Endodermal cell (in vitro differentiated cells): ENCODE measurements at regions not wholly inside any gene's neighbourhood (a gene's known extent, or its start where the extent isn't known, plus 50 kb on each side); places are given as distances from the start of the nearest gene placed in this dataset.

Experiments
- DNase-seq: peaks from one replicate; pipeline ENCODE4 v3.0.0-alpha.2; 2017
- H3K27ac ChIP-seq: 2 replicates; pipeline ENCODE4 v1.5.1; 2013; ENCODE audit warnings: mild to moderate bottlenecking, low read depth, low read length, moderate library complexity
- H3K27me3 ChIP-seq: 2 replicates; pipeline ENCODE4 v1.6.1; 2013; ENCODE audit warnings: mild to moderate bottlenecking, low read length, moderate library complexity; ENCODE audit not compliant: insufficient read depth, control insufficient read depth, poor library complexity, severe bottlenecking
- H3K36me3 ChIP-seq: 2 replicates; pipeline ENCODE4 v1.7.0; 2013; ENCODE audit warnings: mild to moderate bottlenecking, low read length, moderate library complexity; ENCODE audit not compliant: control insufficient read depth, insufficient read depth
- H3K4me1 ChIP-seq: one replicate; pipeline ENCODE4 v1.7.0; 2013; ENCODE audit warnings: low read length; ENCODE audit not compliant: control insufficient read depth, insufficient read depth
- H3K4me3 ChIP-seq: 2 replicates; pipeline ENCODE4 v1.5.1; 2013; ENCODE audit warnings: mild to moderate bottlenecking, low read length, moderate library complexity
- H3K9ac ChIP-seq: 2 replicates; pipeline ENCODE4 v1.6.1; 2013; ENCODE audit warnings: mild to moderate bottlenecking, low read length, moderate library complexity; ENCODE audit not compliant: poor library complexity, severe bottlenecking; ENCODE audit errors: extremely low read depth
- H3K9me3 ChIP-seq: 2 replicates; pipeline ENCODE4 v1.6.1; 2013; ENCODE audit warnings: mild to moderate bottlenecking, low read length, moderate library complexity; ENCODE audit not compliant: control insufficient read depth
- H3K27ac Mint-ChIP-seq: 2 replicates; pipeline ENCODE4 v1.8.0; 2020; ENCODE audit warnings: mixed read lengths
- H3K27me3 Mint-ChIP-seq: 2 replicates; pipeline ENCODE4 v1.8.0; 2021; ENCODE audit warnings: mild to moderate bottlenecking, mixed read lengths; ENCODE audit not compliant: insufficient read depth
- H3K36me3 Mint-ChIP-seq: 2 replicates; pipeline ENCODE4 v1.8.0; 2020; ENCODE audit warnings: low read depth, mixed read lengths
- H3K4me1 Mint-ChIP-seq: 2 replicates; pipeline ENCODE4 v1.8.0; 2020; ENCODE audit warnings: mixed read lengths
- H3K4me3 Mint-ChIP-seq: 2 replicates; pipeline ENCODE4 v1.8.0; 2020; ENCODE audit warnings: mild to moderate bottlenecking, moderate library complexity, mixed read lengths
- H3K9me3 Mint-ChIP-seq: 2 replicates; pipeline ENCODE4 v1.8.0; 2020; ENCODE audit warnings: mild to moderate bottlenecking, mixed read lengths
- WGBS, 2 experiments: methylation state at CpG; one replicate each; pipeline versions ENCODE4 v1.1.5 to v1.1.7; 2013; ENCODE audit warnings: missing lambda C conversion rate in 2 of 2, mixed read lengths in 1 of 2; ENCODE audit not compliant: insufficient coverage in 1 of 2, insufficient read length in 1 of 2; 5-methylcytosine and 5-hydroxymethylcytosine counted together
- TF ChIP-seq, protein P1 (sequence below): fragments of 200-600 bp; sonication (generic); conservative IDR thresholded peaks from 2 replicates; pipeline ENCODE4 v1.5.0; 2021; ENCODE audit warnings: antibody characterized with exemption, mild to moderate bottlenecking

DNA sequence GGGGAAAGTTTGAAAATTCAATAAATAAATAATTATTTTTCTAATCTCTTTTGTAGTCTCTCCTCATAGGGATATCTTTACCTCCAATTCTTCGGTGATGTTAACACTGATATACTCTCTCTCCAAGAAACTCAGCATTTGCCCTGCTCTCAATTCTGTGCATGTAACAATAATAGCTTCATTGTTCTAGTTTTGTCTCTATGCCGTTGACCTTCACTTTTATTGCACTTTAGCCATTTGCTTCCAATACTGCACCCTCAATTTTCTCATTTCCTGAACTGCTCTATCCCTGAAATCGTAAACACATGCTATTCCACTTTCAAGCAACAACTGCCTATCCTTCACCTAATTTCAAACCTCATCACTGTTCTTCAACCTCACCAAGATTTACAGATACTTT lies 645.0 kb downstream of the C12orf50 start:
- no peak overlapping the region for H3K4me3 ChIP-seq

DNA sequence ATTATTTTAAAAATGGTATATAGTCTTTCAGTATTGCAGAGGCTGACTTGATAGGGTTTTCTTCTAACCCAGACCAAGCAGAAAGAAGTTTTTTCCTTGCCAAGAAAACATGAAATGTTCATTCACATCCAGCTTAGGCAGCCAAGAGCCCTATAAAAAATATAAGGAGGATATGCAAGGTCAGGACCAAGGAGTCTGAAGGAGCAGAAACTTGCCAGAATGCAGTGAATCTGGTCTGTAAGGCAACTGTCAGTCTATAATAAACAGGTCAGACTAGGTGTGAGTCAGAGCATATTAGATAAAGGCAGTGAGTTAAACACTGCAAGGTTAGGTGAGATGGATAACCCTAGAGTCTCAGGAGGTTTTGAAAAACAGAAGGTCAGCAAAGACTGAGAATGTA lies 645.5 kb downstream of the C12orf50 start:
- H3K4me3 Mint-ChIP-seq = no peak overlapping the region
- H3K4me1 Mint-ChIP-seq = peaks cover 29% of the 10 kb centered on the region
- H3K9ac ChIP-seq = no peak overlapping the region
- H3K27me3 Mint-ChIP-seq = peaks cover 50% of the 10 kb centered on the region
- no peak overlapping the region for H3K27ac ChIP-seq
- no peaks in the 10 kb centered on the region for H3K9me3 ChIP-seq
- peaks cover 6% of the 10 kb centered on the region for H3K9me3 Mint-ChIP-seq
- no peaks in the 10 kb centered on the region for H3K36me3 ChIP-seq
- H3K27me3 ChIP-seq = peaks cover 26% of the 10 kb centered on the region
- no peak overlapping the region for H3K27ac Mint-ChIP-seq
- no peaks in the 10 kb centered on the region for H3K4me1 ChIP-seq
- no peak for DNase-seq
- TF ChIP-seq, protein P1, sequence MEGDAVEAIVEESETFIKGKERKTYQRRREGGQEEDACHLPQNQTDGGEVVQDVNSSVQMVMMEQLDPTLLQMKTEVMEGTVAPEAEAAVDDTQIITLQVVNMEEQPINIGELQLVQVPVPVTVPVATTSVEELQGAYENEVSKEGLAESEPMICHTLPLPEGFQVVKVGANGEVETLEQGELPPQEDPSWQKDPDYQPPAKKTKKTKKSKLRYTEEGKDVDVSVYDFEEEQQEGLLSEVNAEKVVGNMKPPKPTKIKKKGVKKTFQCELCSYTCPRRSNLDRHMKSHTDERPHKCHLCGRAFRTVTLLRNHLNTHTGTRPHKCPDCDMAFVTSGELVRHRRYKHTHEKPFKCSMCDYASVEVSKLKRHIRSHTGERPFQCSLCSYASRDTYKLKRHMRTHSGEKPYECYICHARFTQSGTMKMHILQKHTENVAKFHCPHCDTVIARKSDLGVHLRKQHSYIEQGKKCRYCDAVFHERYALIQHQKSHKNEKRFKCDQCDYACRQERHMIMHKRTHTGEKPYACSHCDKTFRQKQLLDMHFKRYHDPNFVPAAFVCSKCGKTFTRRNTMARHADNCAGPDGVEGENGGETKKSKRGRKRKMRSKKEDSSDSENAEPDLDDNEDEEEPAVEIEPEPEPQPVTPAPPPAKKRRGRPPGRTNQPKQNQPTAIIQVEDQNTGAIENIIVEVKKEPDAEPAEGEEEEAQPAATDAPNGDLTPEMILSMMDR = no peak
- H3K36me3 Mint-ChIP-seq = no peaks in the 10 kb centered on the region
- no peak overlapping the region for H3K4me3 ChIP-seq

More for the DNA sequence above, 645.0 kb downstream of the C12orf50 start:
- Histone ChIP-seq H3K9ac (no peak overlapping the region), H3K36me3 (no peaks in the 10 kb centered on the region), H3K9me3 (no peaks in the 10 kb centered on the region), H3K27me3 (peaks cover 26% of the 10 kb centered on the region), H3K4me1 (no peaks in the 10 kb centered on the region), H3K27ac (no peak overlapping the region)
- peaks cover 47% of the 10 kb centered on the region for H3K27me3 Mint-ChIP-seq
- TF ChIP-seq, protein P1 = no peak
- 95 to 97% methylated on average over 3 of the region's 3 CpGs for WGBS, 2 experiments
- H3K4me3 Mint-ChIP-seq = no peak overlapping the region
- H3K9me3 Mint-ChIP-seq = peaks cover 6% of the 10 kb centered on the region
- no peak for DNase-seq
- H3K27ac Mint-ChIP-seq = no peak overlapping the region
- H3K4me1 Mint-ChIP-seq = peaks cover 29% of the 10 kb centered on the region
- no peaks in the 10 kb centered on the region for H3K36me3 Mint-ChIP-seq

DNA sequence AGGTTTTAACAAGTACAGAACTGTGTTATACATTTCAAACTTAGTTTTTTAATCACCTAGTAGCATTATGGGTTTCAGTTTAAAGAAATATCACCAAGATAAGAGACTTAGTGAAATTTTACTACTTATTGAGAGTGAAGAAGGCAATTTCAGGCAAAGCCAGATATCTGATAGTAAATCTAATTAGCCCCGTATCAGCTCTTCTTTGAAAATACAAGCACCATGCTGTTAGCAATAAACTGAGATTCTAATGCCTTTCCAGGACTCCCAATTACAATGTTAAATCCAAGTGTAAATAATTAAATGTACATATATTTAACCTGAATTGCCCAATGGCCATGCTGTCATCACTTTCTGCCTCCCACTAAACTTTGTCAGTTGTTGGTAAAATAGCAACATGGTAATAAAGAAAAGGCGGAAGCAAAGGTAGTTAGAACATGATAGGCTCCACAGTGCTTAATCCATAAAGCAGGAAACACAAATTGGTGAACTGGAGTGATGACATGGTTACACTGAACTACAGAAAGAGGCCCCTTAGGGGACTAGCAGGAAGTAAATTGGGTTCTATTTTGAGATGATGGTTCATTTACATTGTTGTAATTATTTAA lies 646.1 kb downstream of the C12orf50 start:
- Histone ChIP-seq H3K9ac (no peak overlapping the region), H3K36me3 (no peaks in the 10 kb centered on the region), H3K27ac (no peak overlapping the region), H3K4me1 (no peaks in the 10 kb centered on the region), H3K27me3 (peaks cover 20% of the 10 kb centered on the region), H3K4me3 (no peak overlapping the region), H3K9me3 (no peaks in the 10 kb centered on the region)
- H3K27ac Mint-ChIP-seq = no peak overlapping the region
- H3K4me1 Mint-ChIP-seq = peaks cover 29% of the 10 kb centered on the region
- peaks cover 47% of the 10 kb centered on the region for H3K27me3 Mint-ChIP-seq
- no peaks in the 10 kb centered on the region for H3K36me3 Mint-ChIP-seq
- DNase-seq = no peak
- H3K4me3 Mint-ChIP-seq = no peak overlapping the region
- H3K9me3 Mint-ChIP-seq = peaks cover 6% of the 10 kb centered on the region
- TF ChIP-seq, protein P1 = no peak
- 65 to 93% methylated on average over 2 of the region's 2 CpGs for WGBS, 2 experiments
